ENCODE measurements at regions not wholly inside any gene's neighbourhood (a gene's known extent, or its start where the extent isn't known, plus 50 kb on each side); places are given as distances from the start of the nearest gene placed in this dataset.

GRCh38 chr17:53141280-53141679 is 681.4 kb upstream of the KIF2B start:
- CTCF ChIA-PET, result interaction anchor here (0.6 to 0.9 kb wide), 2 partner anchors 109 to 738 kb away, joined by 3 to 4 read pairs; no protein-coding TSS in a partner anchor
- peaks cover 61% of the 10 kb centered on the region for H3K27me3 Mint-ChIP-seq (ENCODE audit: insufficient read depth, unreplicated experiment)
- DNase-seq (ENCODE audit: unreplicated experiment), result no peak
- no peaks in the 10 kb centered on the region for H3K9me3 Mint-ChIP-seq (ENCODE audit: unreplicated experiment)
- H3K4me3 Mint-ChIP-seq (ENCODE audit: unreplicated experiment), result no peak overlapping the region
- intact Hi-C loops (cut with micrococcal nuclease), result no loop called here
- BruUV-seq (replicated peaks), result no TSS peak
- no peak for TF ChIP-seq CTCF (IDR thresholded peaks at IDR 0.05; ENCODE audit: unreplicated experiment)
- no peaks in the 10 kb centered on the region for H3K36me3 Mint-ChIP-seq (ENCODE audit: insufficient read depth, unreplicated experiment)
- H3K4me1 Mint-ChIP-seq (ENCODE audit: insufficient read depth, unreplicated experiment), result no peaks in the 10 kb centered on the region
- no peak overlapping the region for H3K27ac Mint-ChIP-seq (ENCODE audit: low read depth, unreplicated experiment)
- POLR2A ChIA-PET, result no interaction called here

- no TSS peak for BruUV-seq (replicated peaks)
- H3K36me3 Mint-ChIP-seq (ENCODE audit: insufficient read depth, unreplicated experiment), result no peaks in the 10 kb centered on the region
- H3K4me3 Mint-ChIP-seq (ENCODE audit: unreplicated experiment), result no peak overlapping the region
- no peak for TF ChIP-seq CTCF (IDR thresholded peaks at IDR 0.05; ENCODE audit: unreplicated experiment)
- POLR2A ChIA-PET, result no interaction called here
- peaks cover 94% of the 10 kb centered on the region for H3K27me3 Mint-ChIP-seq (ENCODE audit: insufficient read depth, unreplicated experiment)
- H3K9me3 Mint-ChIP-seq (ENCODE audit: unreplicated experiment), result no peaks in the 10 kb centered on the region
- H3K27ac Mint-ChIP-seq (ENCODE audit: low read depth, unreplicated experiment), result no peak overlapping the region
- intact Hi-C loops (cut with micrococcal nuclease), result loop anchor here (2.0 kb wide), 1 partner anchor 19 kb away; no protein-coding TSS in a partner anchor
- CTCF ChIA-PET, result interaction anchor here (0.6 kb wide), 1 partner anchor 1766 kb away, joined by 3 read pairs; no protein-coding TSS in a partner anchor
- DNase-seq (ENCODE audit: unreplicated experiment), result no peak
- H3K4me1 Mint-ChIP-seq (ENCODE audit: insufficient read depth, unreplicated experiment), result no peaks in the 10 kb centered on the region
Measured at GRCh38 chr17:53137869-53138268, 684.9 kb upstream of the KIF2B start.

- no peaks in the 10 kb centered on the region for H3K36me3 Mint-ChIP-seq (ENCODE audit: insufficient read depth, unreplicated experiment)
- no peaks in the 10 kb centered on the region for H3K9me3 Mint-ChIP-seq (ENCODE audit: unreplicated experiment)
- intact Hi-C loops (cut with micrococcal nuclease), result no loop called here
- H3K27ac Mint-ChIP-seq (ENCODE audit: low read depth, unreplicated experiment), result no peak overlapping the region
- no peak for TF ChIP-seq CTCF (IDR thresholded peaks at IDR 0.05; ENCODE audit: unreplicated experiment)
- POLR2A ChIA-PET, result no interaction called here
- H3K4me1 Mint-ChIP-seq (ENCODE audit: insufficient read depth, unreplicated experiment), result no peaks in the 10 kb centered on the region
- BruUV-seq (replicated peaks), result no TSS peak
- H3K27me3 Mint-ChIP-seq (ENCODE audit: insufficient read depth, unreplicated experiment), result peaks cover 99% of the 10 kb centered on the region
- CTCF ChIA-PET, result no interaction called here
- no peak for DNase-seq (ENCODE audit: unreplicated experiment)
- H3K4me3 Mint-ChIP-seq (ENCODE audit: unreplicated experiment), result no peak overlapping the region
Measured at GRCh38 chr17:53135969-53136368, 686.8 kb upstream of the KIF2B start.

- Mint-ChIP-seq H3K27ac (ENCODE audit: low read depth, unreplicated experiment) (no peak overlapping the region), H3K36me3 (ENCODE audit: insufficient read depth, unreplicated experiment) (no peaks in the 10 kb centered on the region), H3K4me1 (ENCODE audit: insufficient read depth, unreplicated experiment) (no peaks in the 10 kb centered on the region), H3K4me3 (ENCODE audit: unreplicated experiment) (no peak overlapping the region), H3K9me3 (ENCODE audit: unreplicated experiment) (no peaks in the 10 kb centered on the region), H3K27me3 (ENCODE audit: insufficient read depth, unreplicated experiment) (peaks cover 99% of the 10 kb centered on the region)
- ChIA-PET POLR2A (interaction anchor here (0.6 to 1.0 kb wide), 2 partner anchors 9 to 15 kb away, joined by 3 read pairs; no protein-coding TSS in a partner anchor), CTCF (interaction anchor here (0.5 to 0.8 kb wide), 2 partner anchors 20 to 293 kb away, joined by 3 to 5 read pairs; no protein-coding TSS in a partner anchor)
- no peak for DNase-seq (ENCODE audit: unreplicated experiment)
- no peak for TF ChIP-seq CTCF (IDR thresholded peaks at IDR 0.05; ENCODE audit: unreplicated experiment)
- intact Hi-C loops (cut with micrococcal nuclease), result no loop called here
- no TSS peak for BruUV-seq (replicated peaks)
Measured at GRCh38 chr17:53134548-53134947, 688.2 kb upstream of the KIF2B start.
